ENCODE measurements at regions not wholly inside any gene's neighbourhood (a gene's known extent, or its start where the extent isn't known, plus 50 kb on each side); places are given as distances from the start of the nearest gene placed in this dataset.
"Not testable (repeated sequence)": the region's sequence is repeated elsewhere in the genome, so short reads cannot be mapped to it uniquely, and the experiment has no call there.

- not testable (repeated sequence) for DNase-seq
Measured at GRCh38 chr2:132332345-132333033, 84.1 kb upstream of the GPR39 start.

DNA sequence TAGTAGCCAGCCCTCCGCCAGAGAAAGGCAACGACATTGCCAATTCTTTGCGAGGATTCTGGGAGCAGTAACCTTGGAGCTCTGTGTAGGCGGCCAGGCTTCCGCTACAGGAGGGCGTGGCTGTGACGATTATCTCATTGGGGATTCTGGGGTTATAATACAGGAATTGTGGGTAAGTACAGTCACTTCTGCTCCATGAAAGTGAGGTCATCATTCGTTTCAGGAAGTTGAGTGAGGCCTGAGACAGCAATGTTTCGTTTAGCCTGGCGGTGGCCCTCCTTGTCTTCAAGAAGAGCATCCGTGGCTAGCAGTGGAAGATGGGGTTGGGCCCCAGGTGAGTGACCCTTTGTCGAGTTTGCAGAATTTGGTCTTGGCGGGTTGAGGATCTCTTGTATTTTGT, 79.5 kb upstream of the GPR39 start:
- not testable (repeated sequence) for DNase-seq

- not testable (repeated sequence) for DNase-seq
Measured at GRCh38 chr2:132337844-132338243, 78.8 kb upstream of the GPR39 start.

DNA sequence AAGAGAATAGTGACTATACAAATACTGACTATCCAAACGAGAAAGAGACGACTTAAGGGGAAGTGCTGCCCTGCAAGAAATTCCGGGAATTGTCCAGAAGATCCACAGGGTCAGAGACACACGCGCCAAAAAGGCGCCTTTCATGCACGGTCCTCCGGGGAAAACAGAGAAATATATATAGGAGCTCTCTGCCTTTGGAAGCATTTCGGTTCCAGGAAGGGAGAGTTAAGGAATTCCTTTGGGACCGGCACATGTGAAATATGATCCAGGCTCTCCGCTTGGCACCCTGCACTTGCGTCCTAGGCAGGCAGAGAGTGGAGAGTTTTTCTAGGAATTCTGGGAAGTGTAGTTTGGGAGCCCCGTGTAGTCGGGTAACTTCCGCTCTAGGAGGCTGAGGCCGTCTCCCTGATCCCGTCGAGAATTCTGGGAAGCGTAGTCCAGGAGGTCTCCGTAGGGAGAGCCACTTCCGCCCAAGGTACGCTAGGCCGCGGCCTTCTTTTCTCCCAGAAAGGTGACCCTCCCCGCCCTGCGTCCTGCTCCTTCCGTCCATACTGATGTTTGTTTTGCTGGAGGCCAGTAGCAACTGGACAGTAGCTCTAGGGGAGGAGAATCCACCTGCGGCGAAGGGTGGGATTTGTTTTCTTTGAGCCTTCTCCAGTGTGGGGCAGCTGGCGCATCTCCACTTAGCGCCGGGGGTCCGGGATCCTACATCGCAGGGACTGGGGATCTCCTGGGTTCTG, 69.4 kb upstream of the GPR39 start:
- DNase-seq = not testable (repeated sequence)

DNA sequence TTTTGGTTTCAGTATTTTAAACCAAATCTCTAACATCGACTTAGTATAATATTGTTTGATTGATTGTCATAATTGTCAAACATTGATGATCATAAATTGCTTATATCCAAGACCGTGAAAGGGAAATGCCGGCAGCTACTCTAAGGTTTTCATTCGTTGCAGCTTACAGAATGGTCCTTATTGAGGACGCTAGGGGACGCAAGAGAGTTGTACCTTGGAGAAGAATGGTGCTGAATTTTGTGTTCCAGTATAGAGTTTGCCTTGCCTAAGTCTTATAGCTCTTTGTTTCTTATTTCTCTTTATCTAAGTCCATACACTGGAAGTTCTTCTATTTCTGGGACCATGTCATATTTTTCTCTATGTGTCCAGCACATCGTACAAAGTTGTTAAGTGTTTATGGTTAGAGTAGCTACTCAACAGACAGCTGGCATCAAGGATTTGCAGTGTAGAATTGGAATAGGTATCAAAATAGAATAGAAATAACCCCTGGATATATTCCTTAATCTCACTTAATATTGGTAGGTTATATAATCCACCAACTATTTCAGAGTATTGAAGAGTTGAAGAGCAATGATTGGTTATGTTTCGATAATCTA, 67.4 kb upstream of the GPR39 start:
- peak; percentile 49 for DNase-seq

- not testable (repeated sequence) for DNase-seq
Measured at GRCh38 chr2:132351668-132352067, 64.9 kb upstream of the GPR39 start.

DNA sequence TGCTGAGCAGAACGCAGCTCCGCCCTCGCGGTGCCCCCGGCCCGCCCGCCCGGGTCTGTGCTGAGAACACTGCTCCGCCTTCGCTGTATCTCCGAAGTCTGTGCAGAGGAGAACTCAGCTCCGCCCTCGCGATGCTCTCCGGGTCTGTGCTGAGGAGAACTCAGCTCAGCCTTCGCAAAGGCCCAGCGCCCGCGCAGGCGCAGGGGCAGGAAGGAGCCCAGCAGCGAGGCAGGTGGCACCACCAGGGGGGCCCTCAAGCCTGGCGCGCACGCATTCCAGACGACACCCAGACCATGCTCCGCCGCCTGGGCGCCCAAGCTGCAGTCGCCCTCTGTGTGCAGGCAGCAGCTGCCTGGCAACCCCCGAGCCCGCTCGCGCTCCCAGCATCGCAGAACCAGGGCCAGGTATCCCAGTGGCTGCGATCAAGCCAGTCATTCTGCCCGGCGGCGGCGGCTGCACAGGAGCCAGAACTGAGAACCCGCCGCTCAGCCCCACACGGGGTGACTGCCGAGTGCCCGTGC, 64.1 kb upstream of the GPR39 start:
- DNase-seq = not testable (repeated sequence)

- DNase-seq = not testable (repeated sequence)
Measured at GRCh38 chr2:132353380-132353779, 63.2 kb upstream of the GPR39 start.

DNA sequence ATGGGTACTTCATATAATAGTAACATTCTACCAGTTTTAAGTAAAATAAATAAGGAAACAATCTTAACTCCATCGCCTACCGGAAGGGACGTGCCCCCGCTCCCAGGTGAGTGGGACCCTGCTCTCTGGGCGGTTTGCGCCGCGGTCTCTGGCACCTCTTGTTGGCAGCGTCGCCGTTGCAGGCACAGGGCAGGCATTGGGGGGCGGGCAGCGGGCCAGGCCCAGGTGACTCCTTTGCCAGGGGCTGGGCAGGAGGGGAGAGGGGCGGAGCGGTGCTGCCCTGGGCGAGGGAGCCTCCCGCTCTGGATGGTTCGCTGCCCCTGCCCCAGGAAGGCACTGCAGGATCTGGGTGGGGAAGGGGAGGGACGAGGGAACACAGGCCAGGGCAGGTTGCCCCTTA, 55.6 kb upstream of the GPR39 start:
- not testable (repeated sequence) for DNase-seq

DNA sequence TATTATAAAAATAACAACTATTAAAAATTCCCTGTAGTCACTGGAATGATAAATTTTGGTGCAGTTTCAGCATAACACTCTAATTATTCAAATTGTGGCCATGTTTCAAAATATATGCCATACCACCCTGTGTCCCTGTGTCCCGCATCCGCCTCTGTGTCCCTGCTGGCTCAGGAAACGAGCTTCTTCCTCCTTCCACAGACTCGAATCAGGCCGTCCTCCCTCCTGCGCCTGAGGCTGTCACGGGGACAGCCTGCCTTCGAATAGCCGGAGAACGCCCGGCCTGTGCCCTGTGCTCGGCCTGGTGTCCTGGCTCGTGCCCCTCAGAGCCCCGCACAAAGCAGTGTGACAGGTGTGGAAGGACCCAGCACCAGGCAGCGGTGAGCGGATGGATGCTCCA, 55.1 kb upstream of the GPR39 start:
- DNase-seq = not testable (repeated sequence)

DNA sequence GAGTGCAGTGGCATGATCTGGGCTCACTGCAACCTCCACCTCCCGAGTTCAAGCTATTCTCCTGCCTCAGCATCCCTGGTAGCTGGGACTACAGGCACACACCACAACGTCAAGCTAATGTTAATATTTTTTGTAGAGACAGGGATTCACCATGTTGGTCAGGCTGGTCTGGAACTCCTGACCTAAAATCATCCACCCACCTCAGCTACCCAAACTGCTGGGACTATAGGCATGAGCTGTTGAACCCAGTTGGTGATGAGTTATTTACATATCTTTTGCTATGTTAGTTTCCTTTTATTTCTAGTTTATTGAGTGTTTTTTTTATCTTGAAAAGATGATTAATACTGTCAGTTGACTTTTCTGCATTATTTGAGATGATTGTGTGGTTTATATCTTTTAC, 53.3 kb upstream of the GPR39 start:
- not testable (repeated sequence) for DNase-seq

DNA sequence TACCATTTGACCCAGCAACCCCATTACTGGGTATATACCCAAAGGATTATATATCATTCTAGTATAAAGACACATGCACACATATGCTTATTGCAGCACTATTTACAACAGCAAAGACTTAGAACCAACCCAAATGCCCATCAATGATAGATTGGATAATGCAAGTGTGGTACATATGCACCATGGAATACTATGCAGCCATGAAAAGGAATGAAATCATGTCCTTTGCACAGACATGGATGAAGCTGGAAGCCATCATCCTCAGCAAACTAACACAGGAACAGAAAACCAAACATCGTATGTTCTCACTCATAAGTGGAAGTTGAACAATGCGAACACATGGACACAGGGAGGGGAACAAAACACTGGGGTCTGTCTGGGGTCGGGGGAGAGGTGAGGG, 50.6 kb upstream of the GPR39 start:
- DNase-seq = not testable (repeated sequence)

DNA sequence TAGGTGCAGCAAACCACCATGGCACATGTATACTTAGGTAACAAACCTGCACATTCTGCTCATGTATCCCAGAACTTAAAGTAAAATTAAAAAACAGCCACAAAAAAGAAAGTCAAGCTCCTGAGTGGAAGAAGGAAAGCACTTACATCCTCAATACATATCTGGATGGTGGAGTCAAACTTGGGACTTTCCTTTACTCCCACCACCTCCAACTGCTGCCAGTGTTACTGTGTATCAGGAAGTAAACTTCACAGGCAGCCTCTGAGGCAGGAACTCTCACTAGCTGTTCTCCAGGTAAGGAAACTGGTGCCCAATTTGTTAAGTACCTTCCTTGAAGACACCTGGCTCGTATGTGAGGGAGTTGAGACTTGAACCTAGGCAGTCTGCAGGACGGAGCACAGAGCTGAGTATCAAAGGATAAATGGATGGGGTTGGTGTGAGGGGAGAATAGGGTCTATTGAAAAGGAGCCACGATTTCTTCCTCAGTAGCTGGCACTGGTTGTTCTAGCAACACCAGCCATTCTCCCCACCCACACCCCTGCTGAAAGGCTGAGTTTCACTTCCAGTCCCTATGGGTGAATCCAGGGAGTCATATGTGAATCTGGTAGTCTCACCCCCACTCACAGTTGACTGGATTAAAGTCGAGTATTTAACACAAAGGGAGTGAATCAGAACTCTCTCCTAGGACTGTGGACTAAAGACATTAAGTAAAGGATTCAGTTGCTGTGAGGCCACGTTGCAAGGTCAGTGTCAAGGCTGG, 50.0 kb upstream of the GPR39 start:
- no peak for DNase-seq
